HCT116 (cell line): ENCODE measurements at regions not wholly inside any gene's neighbourhood (a gene's known extent, or its start where the extent isn't known, plus 50 kb on each side); places are given as distances from the start of the nearest gene placed in this dataset.

Source experiments
- ATAC-seq: fragments of 200-7000 bp; cut with Tn5 transposase; 2 replicates; pipeline ENCODE4 v1.9.1; 2020; ENCODE audit warnings: mild to moderate bottlenecking, moderate library complexity
- BruUV-seq: library from RNA; stranded (reverse); fragments of 400-500 nt; replicated peaks from 2 replicates; lab custom pipeline; 2021; lab: Mats Ljungman, UMichigan
- CTCF ChIA-PET: fragments of 300-600 bp; sonication (Branson Sonifier 250); formaldehyde crosslinking; loops from one replicate; lab custom pipeline; 2021; ENCODE audit warnings: antibody characterized with exemption; lab: Charles Lee
- POLR2A ChIA-PET: fragments of 300-600, 350-600 bp; sonication (Branson Sonifier 250); formaldehyde crosslinking; loops from one replicate; lab custom pipeline; 2021; ENCODE audit warnings: antibody characterized with exemption; lab: Charles Lee
- RAD21 ChIA-PET, 2 experiments: fragments of 300-600 bp; sonication (Branson Sonifier 250); formaldehyde crosslinking; loops; one replicate each; lab custom pipeline; 2023; ENCODE audit warnings: low total read pairs in 2 of 2; ENCODE audit not compliant: uncharacterized antibody in 2 of 2, unreplicated experiment in 2 of 2, low non-redundant PET in 1 of 2; lab: Charles Lee
- DNase-seq: peaks from one replicate; pipeline ENCODE4 v3.0.0-alpha.2; 2010; ENCODE audit warnings: low read depth, low spot score
- H2AFZ ChIP-seq: fragments of 200-600 bp; shearing (Covaris generic), sonication (generic); 2 replicates; pipeline ENCODE4 v1.6.1; 2017; ENCODE audit warnings: low read depth, mixed run types, mixed read lengths, antibody characterized with exemption, low read length; ENCODE audit not compliant: poor library complexity, severe bottlenecking
- H3K27ac ChIP-seq: 2 replicates; pipeline ENCODE4 v1.5.1; 2012; ENCODE audit warnings: low read depth, low read length
- H3K27me3 ChIP-seq: fragments of 200-600 bp; sonication (generic); 2 replicates; pipeline ENCODE4 v1.6.1; 2016; ENCODE audit warnings: mixed run types, low read length, mixed read lengths; ENCODE audit not compliant: insufficient read depth
- H3K36me3 ChIP-seq, 2 experiments: fragments of 200-500 bp in 1 of 2; fragments of 200-600 bp in 1 of 2; sonication (Bioruptor generic) in 1 of 2; sonication (generic) in 1 of 2; 2 replicates each; pipeline versions ENCODE4 v1.5.1 to v1.6.1; 2014 to 2016; ENCODE audit warnings: low read length in 2 of 2, inconsistent platforms in 1 of 2, mixed read lengths in 1 of 2, mixed run types in 1 of 2; ENCODE audit not compliant: insufficient read depth in 2 of 2, control insufficient read depth in 1 of 2
- H3K4me1 ChIP-seq, 2 experiments: fragments of 200-600 bp in 1 of 2; sonication (generic) in 1 of 2; 2 replicates each; pipeline versions ENCODE4 v1.5.1 to v1.6.1; 2012 to 2017; ENCODE audit warnings: low read length in 2 of 2, inconsistent platforms in 1 of 2, mild to moderate bottlenecking in 1 of 2, mixed read lengths in 1 of 2, mixed run types in 1 of 2, moderate library complexity in 1 of 2; ENCODE audit not compliant: insufficient read depth in 2 of 2, control insufficient read depth in 1 of 2
- H3K4me2 ChIP-seq: fragments of 200-600 bp; sonication (generic); 2 replicates; pipeline ENCODE4 v1.6.1; 2017; ENCODE audit warnings: mixed run types, low read length, mixed read lengths
- H3K4me3 ChIP-seq, 2 experiments: fragments of 200-600 bp in 1 of 2; sonication (generic) in 1 of 2; replicated peaks in 1 of 2; 2 replicates each; pipeline ENCODE4 v1.5.1; 2011 to 2016; ENCODE audit warnings: low read length in 2 of 2, control low read depth in 1 of 2, low read depth in 1 of 2, mild to moderate bottlenecking in 1 of 2, mixed read lengths in 1 of 2, mixed run types in 1 of 2
- H3K79me2 ChIP-seq: fragments of 200-600 bp; sonication (generic); 2 replicates; pipeline ENCODE4 v1.6.1; 2017; ENCODE audit warnings: mild to moderate bottlenecking, mixed run types, low read length, moderate library complexity, mixed read lengths; ENCODE audit not compliant: insufficient read depth
- H3K9ac ChIP-seq: fragments of 200-600 bp; sonication (generic); 2 replicates; pipeline ENCODE4 v1.6.1; 2016; ENCODE audit warnings: low read length, mixed read lengths
- H3K9me2 ChIP-seq: fragments of 200-600 bp; sonication (generic), shearing (Covaris generic); 2 replicates; pipeline ENCODE4 v1.6.1; 2017; ENCODE audit warnings: mixed run types, mild to moderate bottlenecking, moderate library complexity; ENCODE audit not compliant: insufficient read depth
- H3K9me3 ChIP-seq, 2 experiments: fragments of 200-500 bp in 1 of 2; fragments of 200-600 bp in 1 of 2; sonication (Bioruptor generic) in 1 of 2; sonication (generic) in 1 of 2; 2 replicates each; pipeline ENCODE4 v1.6.1; 2014 to 2017; ENCODE audit warnings: low read length in 2 of 2, mixed read lengths in 2 of 2, inconsistent platforms in 1 of 2, low read depth in 1 of 2, mild to moderate bottlenecking in 1 of 2, mixed run types in 1 of 2, moderate library complexity in 1 of 2; ENCODE audit not compliant: control insufficient read depth in 1 of 2, insufficient read depth in 1 of 2
- H4K20me1 ChIP-seq: fragments of 200-600 bp; sonication (generic), shearing (Covaris generic); 2 replicates; pipeline ENCODE4 v1.6.1; 2017; ENCODE audit warnings: mixed run types, mild to moderate bottlenecking, moderate library complexity; ENCODE audit not compliant: insufficient read depth
- CBX3 ChIP-seq: IDR thresholded peaks from 2 replicates; pipeline ENCODE4 v1.6.1; 2012; ENCODE audit warnings: low read depth
- CTCF ChIP-seq, 3 experiments: fragments of 200-600 bp in 1 of 3; sonication (generic) in 1 of 3; IDR thresholded peaks in 2 of 3; conservative IDR thresholded peaks in 1 of 3; 2 replicates each; pipeline ENCODE4 v1.5.1; 2012 to 2017; ENCODE audit warnings: low read depth in 2 of 3, low read length in 2 of 3, antibody characterized with exemption in 1 of 3, borderline replicate concordance in 1 of 3, control low read depth in 1 of 3, mild to moderate bottlenecking in 1 of 3, mixed read lengths in 1 of 3, mixed run types in 1 of 3, moderate library complexity in 1 of 3; ENCODE audit not compliant: insufficient read depth in 1 of 3
- EGR1 ChIP-seq: IDR thresholded peaks from 2 replicates; pipeline ENCODE4 v1.6.1; 2012; ENCODE audit warnings: low read depth
- ELF1 ChIP-seq: IDR thresholded peaks from 2 replicates; pipeline ENCODE4 v1.6.1; 2012; ENCODE audit warnings: low read depth, borderline replicate concordance
- EZH2phosphoT487 ChIP-seq: fragments of 200-600 bp; IDR thresholded peaks from 2 replicates; pipeline ENCODE4 v1.6.1; 2018; ENCODE audit warnings: antibody characterized with exemption, borderline replicate concordance
- JUND ChIP-seq: IDR thresholded peaks from 2 replicates; pipeline ENCODE4 v1.6.1; 2012
- MAX ChIP-seq: IDR thresholded peaks from 2 replicates; pipeline ENCODE4 v1.6.1; 2012
- POLR2A ChIP-seq: IDR thresholded peaks from 2 replicates; pipeline ENCODE4 v1.7.0; 2011; ENCODE audit warnings: borderline replicate concordance; ENCODE audit not compliant: insufficient read depth, insufficient read length; ENCODE audit errors: extremely low read depth
- POLR2AphosphoS5 ChIP-seq: IDR thresholded peaks from 2 replicates; pipeline ENCODE4 v1.6.1; 2011; ENCODE audit warnings: mild to moderate bottlenecking, low read depth, low read length, moderate library complexity
- RAD21 ChIP-seq: IDR thresholded peaks from 2 replicates; pipeline ENCODE4 v1.6.1; 2012; ENCODE audit warnings: low read depth, mild to moderate bottlenecking
- SP1 ChIP-seq: IDR thresholded peaks from 2 replicates; pipeline ENCODE4 v1.6.1; 2012; ENCODE audit warnings: low read depth
- TCF7L2 ChIP-seq: IDR thresholded peaks from 2 replicates; pipeline ENCODE4 v1.7.0; 2011; ENCODE audit warnings: borderline replicate concordance, inconsistent platforms; ENCODE audit not compliant: insufficient read depth, insufficient read length; ENCODE audit errors: extremely low read depth
- YY1 ChIP-seq: IDR thresholded peaks from 2 replicates; pipeline ENCODE4 v1.6.1; 2011; ENCODE audit warnings: low read length, low read depth, moderate library complexity, mild to moderate bottlenecking; ENCODE audit not compliant: insufficient replicate concordance; ENCODE audit errors: extremely low read depth
- ZFX ChIP-seq: fragments of 450-650 bp; IDR thresholded peaks from 2 replicates; pipeline ENCODE4 v1.6.1; 2017
- ZNF274 ChIP-seq: fragments of 200-500 bp; sonication (Bioruptor generic); IDR thresholded peaks from 2 replicates; pipeline ENCODE4 v1.6.1; 2014; ENCODE audit warnings: mild to moderate bottlenecking, low read depth, low read length, inconsistent platforms
- intact Hi-C: fragments of 100-400 bp; cut with micrococcal nuclease; formaldehyde crosslinking; loops from 2 replicates; pipeline ENCODE4 v1.10.0; 2022

- no peak overlapping the region for H3K4me2 ChIP-seq
- no peaks in the 10 kb centered on the region for H3K36me3 ChIP-seq
- H3K9me3 ChIP-seq, result peaks cover 8 to 15% of the 10 kb centered on the region in 2 experiments; a peak in 1 of 4 replicates
- intact Hi-C loops, result no loop called here
- H3K4me1 ChIP-seq, result no peaks in the 10 kb centered on the region
- ChIA-PET CTCF (no interaction called here), POLR2A (no interaction called here), RAD21 (no interaction called here)
- H3K27ac ChIP-seq, result no peak overlapping the region
- BruUV-seq, result no TSS peak
- no peaks in the 10 kb centered on the region for H4K20me1 ChIP-seq
- H3K27me3 ChIP-seq, result no peaks in the 10 kb centered on the region
- TF ChIP-seq RAD21 (no peak), SP1 (no peak), ELF1 (no peak), POLR2AphosphoS5 (no peak), EZH2phosphoT487 (no peak), YY1 (no peak), ZFX (no peak), EGR1 (no peak), CTCF (IDR thresholded peaks at IDR 0.05 in 2 of 3, conservative IDR thresholded peaks at IDR 0.05 in 1 of 3; ENCODE audit: borderline replicate concordance in 1 of 3, insufficient read depth in 1 of 3, low read depth in 2 of 3, low read length in 2 of 3) (no peak), TCF7L2 (no peak), MAX (no peak), POLR2A (no peak), JUND (no peak), ZNF274 (no peak), CBX3 (no peak)
- ATAC-seq (no peak), DNase-seq (no peak)
- H3K79me2 ChIP-seq, result no peaks in the 10 kb centered on the region; the same call in 1 of the 2 replicates
- H3K9me2 ChIP-seq, result no peaks in the 10 kb centered on the region
- no peak overlapping the region for H3K4me3 ChIP-seq
- no peak overlapping the region for H2AFZ ChIP-seq
- no peak overlapping the region for H3K9ac ChIP-seq
Measured at GRCh38 chr13:59205501-59205900, 958.2 kb downstream of the DIAPH3 start.
